A673 (cell line): ENCODE measurements at regions not wholly inside any gene's neighbourhood (a gene's known extent, or its start where the extent isn't known, plus 50 kb on each side); places are given as distances from the start of the nearest gene placed in this dataset.

Source experiments
- CTCF ChIP-seq: fragments of 300-800, 200-600 bp; sonication (generic); conservative IDR thresholded peaks from 2 replicates; pipeline ENCODE4 v1.5.1; 2017; ENCODE audit warnings: low read depth, mild to moderate bottlenecking, antibody characterized with exemption, low read length, moderate library complexity, mixed read lengths
- EZH2 ChIP-seq: fragments of 200-600 bp; sonication (generic); IDR thresholded peaks from 2 replicates; pipeline ENCODE4 v1.6.1; 2017; ENCODE audit warnings: borderline replicate concordance, low read depth, mild to moderate bottlenecking, mixed read lengths, antibody characterized with exemption, low read length; ENCODE audit not compliant: poor library complexity, severe bottlenecking

- no peak for TF ChIP-seq CTCF
- no peak for TF ChIP-seq EZH2
Measured at GRCh38 chr11:122177238-122177637, 61.2 kb upstream of the BLID start.
